ENCODE measurements at regions not wholly inside any gene's neighbourhood (a gene's known extent, or its start where the extent isn't known, plus 50 kb on each side); places are given as distances from the start of the nearest gene placed in this dataset.

- Histone ChIP-seq H3K4me1 (ENCODE audit: insufficient read depth, low read length) (no peaks in the 10 kb centered on the region), H3K27me3 (ENCODE audit: insufficient read depth, low read length) (no peaks in the 10 kb centered on the region), H3K4me3 (ENCODE audit: insufficient read depth, low read depth, low read length) (no peak overlapping the region), H3K27ac (ENCODE audit: low read depth, low read length) (no peak overlapping the region), H4K20me1 (ENCODE audit: insufficient read depth, low read length) (no peaks in the 10 kb centered on the region), H3K4me2 (ENCODE audit: low read length) (no peak overlapping the region), H3K36me3 (ENCODE audit: insufficient read depth, low read length) (no peaks in the 10 kb centered on the region), H3K9ac (ENCODE audit: low read length) (no peak overlapping the region), H2AFZ (ENCODE audit: low read depth, low read length) (no peak overlapping the region), H3K9me3 (ENCODE audit: insufficient read depth, low read depth, low read length) (peaks cover 5% of the 10 kb centered on the region), H3K79me2 (ENCODE audit: insufficient read depth, low read length) (no peaks in the 10 kb centered on the region)
- H3K9me3 Mint-ChIP-seq (ENCODE audit: unreplicated experiment): peaks cover 6% of the 10 kb centered on the region
- TF ChIP-seq, protein P1, sequence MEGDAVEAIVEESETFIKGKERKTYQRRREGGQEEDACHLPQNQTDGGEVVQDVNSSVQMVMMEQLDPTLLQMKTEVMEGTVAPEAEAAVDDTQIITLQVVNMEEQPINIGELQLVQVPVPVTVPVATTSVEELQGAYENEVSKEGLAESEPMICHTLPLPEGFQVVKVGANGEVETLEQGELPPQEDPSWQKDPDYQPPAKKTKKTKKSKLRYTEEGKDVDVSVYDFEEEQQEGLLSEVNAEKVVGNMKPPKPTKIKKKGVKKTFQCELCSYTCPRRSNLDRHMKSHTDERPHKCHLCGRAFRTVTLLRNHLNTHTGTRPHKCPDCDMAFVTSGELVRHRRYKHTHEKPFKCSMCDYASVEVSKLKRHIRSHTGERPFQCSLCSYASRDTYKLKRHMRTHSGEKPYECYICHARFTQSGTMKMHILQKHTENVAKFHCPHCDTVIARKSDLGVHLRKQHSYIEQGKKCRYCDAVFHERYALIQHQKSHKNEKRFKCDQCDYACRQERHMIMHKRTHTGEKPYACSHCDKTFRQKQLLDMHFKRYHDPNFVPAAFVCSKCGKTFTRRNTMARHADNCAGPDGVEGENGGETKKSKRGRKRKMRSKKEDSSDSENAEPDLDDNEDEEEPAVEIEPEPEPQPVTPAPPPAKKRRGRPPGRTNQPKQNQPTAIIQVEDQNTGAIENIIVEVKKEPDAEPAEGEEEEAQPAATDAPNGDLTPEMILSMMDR (IDR thresholded peaks at IDR 0.05; ENCODE audit: insufficient read depth, low read depth, low read length): no peak
- TF ChIP-seq EZH2 (IDR thresholded peaks at IDR 0.05; ENCODE audit: insufficient read depth, low read length): no peak
- H3K36me3 Mint-ChIP-seq (ENCODE audit: low read depth, unreplicated experiment): no peaks in the 10 kb centered on the region
- DNase-seq (ENCODE audit: low read depth): no peak
- no peak for FAIRE-seq
- H3K4me1 Mint-ChIP-seq (ENCODE audit: low read depth, unreplicated experiment): no peaks in the 10 kb centered on the region
- no peak overlapping the region for H3K27ac Mint-ChIP-seq (ENCODE audit: unreplicated experiment)
- no peaks in the 10 kb centered on the region for H3K27me3 Mint-ChIP-seq (ENCODE audit: low read depth, unreplicated experiment)
- H3K4me3 Mint-ChIP-seq (ENCODE audit: unreplicated experiment): no peak overlapping the region
Observed at GRCh38 chr7:95660023-95660434, 63.7 kb upstream of the PDK4 start.

GRCh38 chr7:95658676-95659075, 62.4 kb upstream of the PDK4 start:
- TF ChIP-seq, protein P1 (IDR thresholded peaks at IDR 0.05; ENCODE audit: insufficient read depth, low read depth, low read length): no peak
- TF ChIP-seq EZH2 (IDR thresholded peaks at IDR 0.05; ENCODE audit: insufficient read depth, low read length): no peak
- Histone ChIP-seq H3K4me1 (ENCODE audit: insufficient read depth, low read length) (no peaks in the 10 kb centered on the region), H3K36me3 (ENCODE audit: insufficient read depth, low read length) (no peaks in the 10 kb centered on the region), H3K9ac (ENCODE audit: low read length) (no peak overlapping the region), H4K20me1 (ENCODE audit: insufficient read depth, low read length) (no peaks in the 10 kb centered on the region), H3K9me3 (ENCODE audit: insufficient read depth, low read depth, low read length) (peaks cover 5% of the 10 kb centered on the region), H3K4me3 (ENCODE audit: insufficient read depth, low read depth, low read length) (no peak overlapping the region), H3K27ac (ENCODE audit: low read depth, low read length) (no peak overlapping the region), H2AFZ (ENCODE audit: low read depth, low read length) (no peak overlapping the region), H3K4me2 (ENCODE audit: low read length) (no peak overlapping the region), H3K27me3 (ENCODE audit: insufficient read depth, low read length) (no peaks in the 10 kb centered on the region), H3K79me2 (ENCODE audit: insufficient read depth, low read length) (no peaks in the 10 kb centered on the region)
- no peaks in the 10 kb centered on the region for H3K27me3 Mint-ChIP-seq (ENCODE audit: low read depth, unreplicated experiment)
- H3K27ac Mint-ChIP-seq (ENCODE audit: unreplicated experiment): no peak overlapping the region
- H3K9me3 Mint-ChIP-seq (ENCODE audit: unreplicated experiment): peaks cover 6% of the 10 kb centered on the region
- H3K4me1 Mint-ChIP-seq (ENCODE audit: low read depth, unreplicated experiment): no peaks in the 10 kb centered on the region
- no peak for FAIRE-seq
- no peaks in the 10 kb centered on the region for H3K36me3 Mint-ChIP-seq (ENCODE audit: low read depth, unreplicated experiment)
- H3K4me3 Mint-ChIP-seq (ENCODE audit: unreplicated experiment): no peak overlapping the region
- no peak for DNase-seq (ENCODE audit: low read depth)

GRCh38 chr7:95649546-95649945, 53.2 kb upstream of the PDK4 start:
- Histone ChIP-seq H3K79me2 (ENCODE audit: insufficient read depth, low read length) (no peaks in the 10 kb centered on the region), H3K9ac (ENCODE audit: low read length) (no peak overlapping the region), H3K27ac (ENCODE audit: low read depth, low read length) (no peak overlapping the region), H4K20me1 (ENCODE audit: insufficient read depth, low read length) (no peaks in the 10 kb centered on the region), H3K9me3 (ENCODE audit: insufficient read depth, low read depth, low read length) (no peaks in the 10 kb centered on the region), H3K4me3 (ENCODE audit: insufficient read depth, low read depth, low read length) (no peak overlapping the region), H2AFZ (ENCODE audit: low read depth, low read length) (no peak overlapping the region), H3K4me1 (ENCODE audit: insufficient read depth, low read length) (no peaks in the 10 kb centered on the region), H3K27me3 (ENCODE audit: insufficient read depth, low read length) (no peaks in the 10 kb centered on the region), H3K36me3 (ENCODE audit: insufficient read depth, low read length) (no peaks in the 10 kb centered on the region), H3K4me2 (ENCODE audit: low read length) (no peak overlapping the region)
- H3K36me3 Mint-ChIP-seq (ENCODE audit: low read depth, unreplicated experiment): no peaks in the 10 kb centered on the region
- no peaks in the 10 kb centered on the region for H3K4me1 Mint-ChIP-seq (ENCODE audit: low read depth, unreplicated experiment)
- H3K9me3 Mint-ChIP-seq (ENCODE audit: unreplicated experiment): no peaks in the 10 kb centered on the region
- no peak for FAIRE-seq
- H3K27ac Mint-ChIP-seq (ENCODE audit: unreplicated experiment): no peak overlapping the region
- TF ChIP-seq, protein P1 (IDR thresholded peaks at IDR 0.05; ENCODE audit: insufficient read depth, low read depth, low read length): no peak
- TF ChIP-seq EZH2 (IDR thresholded peaks at IDR 0.05; ENCODE audit: insufficient read depth, low read length): no peak
- no peak overlapping the region for H3K4me3 Mint-ChIP-seq (ENCODE audit: unreplicated experiment)
- no peak for DNase-seq (ENCODE audit: low read depth)
- H3K27me3 Mint-ChIP-seq (ENCODE audit: low read depth, unreplicated experiment): no peaks in the 10 kb centered on the region
